ENCODE measurements at regions not wholly inside any gene's neighbourhood (a gene's known extent, or its start where the extent isn't known, plus 50 kb on each side); places are given as distances from the start of the nearest gene placed in this dataset.

DNA sequence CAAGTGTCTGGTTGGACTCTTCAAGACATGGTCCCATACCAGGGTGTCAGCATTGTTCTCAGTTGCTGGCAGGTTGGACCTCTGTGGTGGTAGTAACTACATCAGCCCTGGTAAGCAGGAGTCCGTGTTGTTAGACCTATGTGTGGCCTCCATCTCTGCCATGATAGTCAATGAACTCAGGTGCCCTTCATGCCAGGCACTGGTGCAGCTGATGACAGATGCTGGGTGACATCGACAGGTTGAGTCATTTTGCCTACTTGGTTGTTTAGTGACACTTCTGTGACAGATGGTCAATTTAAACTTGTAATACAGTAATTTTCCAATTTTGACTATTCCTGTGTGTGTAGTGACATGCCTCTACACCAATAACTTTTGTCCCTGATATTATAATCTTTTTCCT, 189.7 kb downstream of the SP3 start:
- TF ChIP-seq BACH2 (CRISPR knock-in tag; IDR thresholded peaks at IDR 0.05; ENCODE audit: borderline replicate concordance) (no peak), ZFP30 (CRISPR knock-in tag; IDR thresholded peaks at IDR 0.05) (no peak), GLIS3 (CRISPR knock-in tag; IDR thresholded peaks at IDR 0.05) (no peak), ZNF70 (CRISPR knock-in tag; IDR thresholded peaks at IDR 0.05) (no peak), ZC3H10 (CRISPR knock-in tag; IDR thresholded peaks at IDR 0.05) (no peak), RARB (CRISPR knock-in tag; IDR thresholded peaks at IDR 0.05) (no peak), ZNF8 (CRISPR knock-in tag; IDR thresholded peaks at IDR 0.05) (no peak), TOX (CRISPR knock-in tag; IDR thresholded peaks at IDR 0.05; ENCODE audit: borderline replicate concordance) (no peak), ESRRG (CRISPR knock-in tag; IDR thresholded peaks at IDR 0.05) (no peak), ISL1 (CRISPR knock-in tag; IDR thresholded peaks at IDR 0.05) (no peak), SNAI2 (CRISPR knock-in tag; IDR thresholded peaks at IDR 0.05) (no peak), ARNTL (CRISPR knock-in tag; IDR thresholded peaks at IDR 0.05; ENCODE audit: borderline replicate concordance, low read depth) (no peak), ZFP3 (CRISPR knock-in tag; IDR thresholded peaks at IDR 0.05) (no peak), PPARA (CRISPR knock-in tag; IDR thresholded peaks at IDR 0.05; ENCODE audit: borderline replicate concordance) (no peak), OSR1 (CRISPR knock-in tag; IDR thresholded peaks at IDR 0.05) (no peak)
- TF ChIP-seq, protein P1, sequence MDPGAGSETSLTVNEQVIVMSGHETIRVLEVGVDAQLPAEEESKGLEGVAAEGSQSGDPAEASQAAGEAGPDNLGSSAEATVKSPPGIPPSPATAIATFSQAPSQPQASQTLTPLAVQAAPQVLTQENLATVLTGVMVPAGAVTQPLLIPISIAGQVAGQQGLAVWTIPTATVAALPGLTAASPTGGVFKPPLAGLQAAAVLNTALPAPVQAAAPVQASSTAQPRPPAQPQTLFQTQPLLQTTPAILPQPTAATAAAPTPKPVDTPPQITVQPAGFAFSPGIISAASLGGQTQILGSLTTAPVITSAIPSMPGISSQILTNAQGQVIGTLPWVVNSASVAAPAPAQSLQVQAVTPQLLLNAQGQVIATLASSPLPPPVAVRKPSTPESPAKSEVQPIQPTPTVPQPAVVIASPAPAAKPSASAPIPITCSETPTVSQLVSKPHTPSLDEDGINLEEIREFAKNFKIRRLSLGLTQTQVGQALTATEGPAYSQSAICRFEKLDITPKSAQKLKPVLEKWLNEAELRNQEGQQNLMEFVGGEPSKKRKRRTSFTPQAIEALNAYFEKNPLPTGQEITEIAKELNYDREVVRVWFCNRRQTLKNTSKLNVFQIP (CRISPR knock-in tag; IDR thresholded peaks at IDR 0.05; ENCODE audit: borderline replicate concordance, low read depth) = no peak
- TF ChIP-seq, protein P2, sequence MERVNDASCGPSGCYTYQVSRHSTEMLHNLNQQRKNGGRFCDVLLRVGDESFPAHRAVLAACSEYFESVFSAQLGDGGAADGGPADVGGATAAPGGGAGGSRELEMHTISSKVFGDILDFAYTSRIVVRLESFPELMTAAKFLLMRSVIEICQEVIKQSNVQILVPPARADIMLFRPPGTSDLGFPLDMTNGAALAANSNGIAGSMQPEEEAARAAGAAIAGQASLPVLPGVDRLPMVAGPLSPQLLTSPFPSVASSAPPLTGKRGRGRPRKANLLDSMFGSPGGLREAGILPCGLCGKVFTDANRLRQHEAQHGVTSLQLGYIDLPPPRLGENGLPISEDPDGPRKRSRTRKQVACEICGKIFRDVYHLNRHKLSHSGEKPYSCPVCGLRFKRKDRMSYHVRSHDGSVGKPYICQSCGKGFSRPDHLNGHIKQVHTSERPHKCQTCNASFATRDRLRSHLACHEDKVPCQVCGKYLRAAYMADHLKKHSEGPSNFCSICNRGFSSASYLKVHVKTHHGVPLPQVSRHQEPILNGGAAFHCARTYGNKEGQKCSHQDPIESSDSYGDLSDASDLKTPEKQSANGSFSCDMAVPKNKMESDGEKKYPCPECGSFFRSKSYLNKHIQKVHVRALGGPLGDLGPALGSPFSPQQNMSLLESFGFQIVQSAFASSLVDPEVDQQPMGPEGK (CRISPR knock-in tag; IDR thresholded peaks at IDR 0.05; ENCODE audit: borderline replicate concordance) = no peak
- TF ChIP-seq, protein P3, sequence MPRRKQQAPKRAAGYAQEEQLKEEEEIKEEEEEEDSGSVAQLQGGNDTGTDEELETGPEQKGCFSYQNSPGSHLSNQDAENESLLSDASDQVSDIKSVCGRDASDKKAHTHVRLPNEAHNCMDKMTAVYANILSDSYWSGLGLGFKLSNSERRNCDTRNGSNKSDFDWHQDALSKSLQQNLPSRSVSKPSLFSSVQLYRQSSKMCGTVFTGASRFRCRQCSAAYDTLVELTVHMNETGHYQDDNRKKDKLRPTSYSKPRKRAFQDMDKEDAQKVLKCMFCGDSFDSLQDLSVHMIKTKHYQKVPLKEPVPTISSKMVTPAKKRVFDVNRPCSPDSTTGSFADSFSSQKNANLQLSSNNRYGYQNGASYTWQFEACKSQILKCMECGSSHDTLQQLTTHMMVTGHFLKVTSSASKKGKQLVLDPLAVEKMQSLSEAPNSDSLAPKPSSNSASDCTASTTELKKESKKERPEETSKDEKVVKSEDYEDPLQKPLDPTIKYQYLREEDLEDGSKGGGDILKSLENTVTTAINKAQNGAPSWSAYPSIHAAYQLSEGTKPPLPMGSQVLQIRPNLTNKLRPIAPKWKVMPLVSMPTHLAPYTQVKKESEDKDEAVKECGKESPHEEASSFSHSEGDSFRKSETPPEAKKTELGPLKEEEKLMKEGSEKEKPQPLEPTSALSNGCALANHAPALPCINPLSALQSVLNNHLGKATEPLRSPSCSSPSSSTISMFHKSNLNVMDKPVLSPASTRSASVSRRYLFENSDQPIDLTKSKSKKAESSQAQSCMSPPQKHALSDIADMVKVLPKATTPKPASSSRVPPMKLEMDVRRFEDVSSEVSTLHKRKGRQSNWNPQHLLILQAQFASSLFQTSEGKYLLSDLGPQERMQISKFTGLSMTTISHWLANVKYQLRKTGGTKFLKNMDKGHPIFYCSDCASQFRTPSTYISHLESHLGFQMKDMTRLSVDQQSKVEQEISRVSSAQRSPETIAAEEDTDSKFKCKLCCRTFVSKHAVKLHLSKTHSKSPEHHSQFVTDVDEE (CRISPR knock-in tag; IDR thresholded peaks at IDR 0.05) = no peak
- TF ChIP-seq, protein P4, sequence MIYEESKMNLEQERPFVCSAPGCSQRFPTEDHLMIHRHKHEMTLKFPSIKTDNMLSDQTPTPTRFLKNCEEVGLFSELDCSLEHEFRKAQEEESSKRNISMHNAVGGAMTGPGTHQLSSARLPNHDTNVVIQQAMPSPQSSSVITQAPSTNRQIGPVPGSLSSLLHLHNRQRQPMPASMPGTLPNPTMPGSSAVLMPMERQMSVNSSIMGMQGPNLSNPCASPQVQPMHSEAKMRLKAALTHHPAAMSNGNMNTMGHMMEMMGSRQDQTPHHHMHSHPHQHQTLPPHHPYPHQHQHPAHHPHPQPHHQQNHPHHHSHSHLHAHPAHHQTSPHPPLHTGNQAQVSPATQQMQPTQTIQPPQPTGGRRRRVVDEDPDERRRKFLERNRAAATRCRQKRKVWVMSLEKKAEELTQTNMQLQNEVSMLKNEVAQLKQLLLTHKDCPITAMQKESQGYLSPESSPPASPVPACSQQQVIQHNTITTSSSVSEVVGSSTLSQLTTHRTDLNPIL (CRISPR knock-in tag; IDR thresholded peaks at IDR 0.05; ENCODE audit: low read depth) = no peak
- TF ChIP-seq, protein P5, sequence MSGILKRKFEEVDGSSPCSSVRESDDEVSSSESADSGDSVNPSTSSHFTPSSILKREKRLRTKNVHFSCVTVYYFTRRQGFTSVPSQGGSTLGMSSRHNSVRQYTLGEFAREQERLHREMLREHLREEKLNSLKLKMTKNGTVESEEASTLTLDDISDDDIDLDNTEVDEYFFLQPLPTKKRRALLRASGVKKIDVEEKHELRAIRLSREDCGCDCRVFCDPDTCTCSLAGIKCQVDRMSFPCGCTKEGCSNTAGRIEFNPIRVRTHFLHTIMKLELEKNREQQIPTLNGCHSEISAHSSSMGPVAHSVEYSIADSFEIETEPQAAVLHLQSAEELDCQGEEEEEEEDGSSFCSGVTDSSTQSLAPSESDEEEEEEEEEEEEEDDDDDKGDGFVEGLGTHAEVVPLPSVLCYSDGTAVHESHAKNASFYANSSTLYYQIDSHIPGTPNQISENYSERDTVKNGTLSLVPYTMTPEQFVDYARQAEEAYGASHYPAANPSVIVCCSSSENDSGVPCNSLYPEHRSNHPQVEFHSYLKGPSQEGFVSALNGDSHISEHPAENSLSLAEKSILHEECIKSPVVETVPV (CRISPR knock-in tag; IDR thresholded peaks at IDR 0.05) = no peak
- no peak for ATAC-seq

GRCh38 chr2:173782681-173783080, 182.5 kb downstream of the SP3 start:
- ATAC-seq = no peak

More at GRCh38 chr2:173782681-173783080, 182.5 kb downstream of the SP3 start:
- TF ChIP-seq, protein P4 (CRISPR knock-in tag; IDR thresholded peaks at IDR 0.05; ENCODE audit: low read depth) = no peak
- TF ChIP-seq PPARA (CRISPR knock-in tag; IDR thresholded peaks at IDR 0.05; ENCODE audit: borderline replicate concordance) (no peak), TOX (CRISPR knock-in tag; IDR thresholded peaks at IDR 0.05; ENCODE audit: borderline replicate concordance) (no peak), ZFP3 (CRISPR knock-in tag; IDR thresholded peaks at IDR 0.05) (no peak), ZNF70 (CRISPR knock-in tag; IDR thresholded peaks at IDR 0.05) (no peak), SNAI2 (CRISPR knock-in tag; IDR thresholded peaks at IDR 0.05) (no peak), ARNTL (CRISPR knock-in tag; IDR thresholded peaks at IDR 0.05; ENCODE audit: borderline replicate concordance, low read depth) (no peak)
- TF ChIP-seq, protein P5 (CRISPR knock-in tag; IDR thresholded peaks at IDR 0.05) = no peak
- TF ChIP-seq, protein P1 (CRISPR knock-in tag; IDR thresholded peaks at IDR 0.05; ENCODE audit: borderline replicate concordance, low read depth) = no peak

All from SK-N-SH treated with all-trans-retinoic acid at 6 μM for 48 hours (cell line).